Activated CD4-positive, alpha-beta T cell treated with anti-CD3 and anti-CD28 coated beads, Interleukin-2, amount 50 U/mL, for 24 hours (primary cell): ENCODE measurements at regions not wholly inside any gene's neighbourhood (a gene's known extent, or its start where the extent isn't known, plus 50 kb on each side); places are given as distances from the start of the nearest gene placed in this dataset.

Source experiments
- DNase-seq, 2 donors: peaks; one replicate each; pipeline ENCODE4 v3.0.0-alpha.2; 2020; ENCODE audit warnings: low read depth in 1 of 2, low spot score in 1 of 2

DNA sequence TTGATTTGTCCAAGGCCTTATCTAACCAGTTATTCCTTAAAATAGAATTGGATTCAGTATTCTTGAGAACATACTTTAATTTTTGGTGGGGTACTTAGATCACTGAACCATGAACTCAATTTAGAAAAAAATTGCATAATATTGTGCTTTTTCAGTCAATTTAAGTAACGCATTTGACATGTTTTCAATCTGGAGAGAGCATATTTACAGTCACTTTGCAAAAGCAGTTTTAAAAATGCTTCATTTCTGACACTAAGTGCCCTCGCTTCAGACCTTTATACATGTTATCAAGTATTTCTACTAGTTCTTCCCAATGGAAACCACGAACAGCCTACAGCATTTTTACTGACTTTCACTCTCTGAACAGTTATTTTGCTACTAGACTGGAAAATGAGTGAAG is 257.1 kb upstream of the NDST4 start:
- DNase-seq = no peak

DNA sequence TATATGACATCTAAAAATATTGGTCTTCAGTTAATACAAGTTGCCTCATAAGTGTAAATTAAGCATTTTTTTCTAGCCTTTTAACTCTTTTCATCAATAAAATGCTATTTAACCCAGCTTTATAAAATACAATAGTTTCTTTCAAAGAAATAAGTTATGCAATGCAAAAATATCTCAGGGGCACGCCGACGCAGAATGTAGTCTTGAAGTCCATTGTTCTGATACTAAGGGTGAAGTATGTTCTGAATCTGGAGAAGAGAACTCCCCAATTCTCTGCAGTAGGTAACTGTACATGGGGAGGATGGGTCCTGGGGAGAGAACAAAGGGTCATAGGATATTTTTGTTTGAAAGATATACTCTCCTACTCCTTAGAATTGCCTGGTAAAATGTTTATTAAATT is 256.6 kb upstream of the NDST4 start:
- DNase-seq = no peak

DNA sequence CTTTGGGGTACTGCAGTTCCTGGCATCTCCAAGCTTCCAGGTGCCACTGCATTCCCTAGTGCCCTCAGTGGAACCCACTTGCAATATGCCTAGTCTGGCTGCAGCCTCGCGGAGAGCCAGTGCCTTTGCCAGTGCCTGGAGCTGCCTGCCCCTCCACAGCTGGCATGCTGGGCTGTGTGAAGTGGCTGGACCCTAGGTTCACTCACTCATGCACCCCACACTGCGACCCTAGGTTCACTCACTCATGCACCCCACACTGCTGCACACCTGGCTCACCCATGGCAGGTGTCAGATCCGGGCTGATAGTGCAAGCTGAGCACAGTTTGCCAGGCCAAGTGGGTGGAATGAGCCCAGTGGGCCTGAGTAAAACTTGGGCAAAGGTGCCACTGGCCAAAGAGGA is 253.0 kb upstream of the NDST4 start:
- no peak for DNase-seq

DNA sequence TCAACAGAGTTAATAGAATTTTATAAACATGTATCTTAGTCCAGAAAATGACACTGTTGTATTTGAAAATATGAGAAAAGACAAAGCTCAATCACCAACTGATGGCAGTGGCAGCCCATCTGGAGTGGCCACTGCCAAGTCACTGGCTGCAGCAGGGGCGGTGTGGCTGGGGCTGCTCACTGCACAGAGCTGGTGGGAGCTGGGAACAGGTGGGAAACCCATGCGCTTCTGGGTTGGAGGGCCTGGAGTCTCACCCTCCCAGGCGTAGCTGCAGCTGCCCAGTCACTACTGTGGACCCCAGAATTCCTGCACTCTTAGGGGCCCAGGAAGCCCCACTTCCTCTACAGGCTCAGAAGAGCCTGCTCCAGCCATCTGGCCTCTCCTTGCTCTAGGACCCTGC is 251.8 kb upstream of the NDST4 start:
- DNase-seq = no peak

DNA sequence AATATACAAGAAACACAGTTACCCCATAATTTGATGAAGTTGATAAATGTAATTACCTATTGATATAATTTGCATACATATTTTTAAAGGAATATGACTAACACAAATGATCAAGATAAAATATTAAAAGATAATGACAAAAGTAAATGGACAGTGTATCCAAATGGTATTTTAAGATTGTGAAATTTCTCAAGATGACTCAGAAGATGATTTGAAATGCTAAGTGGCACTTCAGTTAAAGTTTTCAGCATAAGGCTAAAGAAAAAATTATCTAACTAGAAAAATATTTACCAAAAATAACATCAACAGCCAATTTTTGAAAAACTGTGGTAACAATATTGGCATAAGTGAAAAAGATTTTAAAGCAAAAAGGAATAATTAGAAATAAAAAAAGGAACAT is 248.4 kb upstream of the NDST4 start:
- DNase-seq = no peak

DNA sequence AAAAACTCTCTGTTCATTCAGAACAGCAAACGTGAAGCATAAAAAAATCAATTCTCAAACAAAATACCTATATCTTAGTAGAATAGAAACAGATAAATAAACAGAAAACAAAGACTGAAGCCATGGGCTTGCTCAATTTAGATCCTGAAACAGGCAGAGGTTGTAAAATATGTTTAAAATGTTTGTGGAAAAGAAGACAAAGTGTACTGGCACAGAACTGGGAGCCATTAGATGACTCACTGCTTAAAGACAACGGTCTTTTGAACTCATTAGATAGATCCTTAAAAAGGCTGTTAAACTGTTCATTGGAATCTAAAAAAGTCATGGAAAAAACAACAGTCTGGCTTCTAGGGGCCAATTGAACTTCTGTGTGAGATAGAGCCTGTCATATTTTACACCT is 247.0 kb upstream of the NDST4 start:
- no peak for DNase-seq

DNA sequence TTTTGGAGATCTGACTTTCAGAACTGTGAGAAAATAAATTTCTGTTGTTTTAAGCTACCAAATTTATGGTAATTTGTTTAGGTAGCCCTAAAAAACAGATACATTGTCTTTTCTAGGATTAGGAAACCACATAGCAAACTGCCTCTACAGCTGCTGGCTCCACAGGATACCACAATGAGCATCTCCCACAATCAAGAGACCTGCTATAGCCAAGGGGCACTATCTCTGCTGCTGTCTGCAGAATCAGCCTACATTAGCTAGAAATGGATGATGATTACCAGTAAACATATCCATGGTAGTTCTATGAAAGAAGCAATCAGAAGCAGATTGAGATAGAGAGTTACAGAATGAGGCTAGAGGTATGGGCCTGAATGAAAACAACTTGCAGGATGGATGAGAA is 244.4 kb upstream of the NDST4 start:
- DNase-seq = no peak

DNA sequence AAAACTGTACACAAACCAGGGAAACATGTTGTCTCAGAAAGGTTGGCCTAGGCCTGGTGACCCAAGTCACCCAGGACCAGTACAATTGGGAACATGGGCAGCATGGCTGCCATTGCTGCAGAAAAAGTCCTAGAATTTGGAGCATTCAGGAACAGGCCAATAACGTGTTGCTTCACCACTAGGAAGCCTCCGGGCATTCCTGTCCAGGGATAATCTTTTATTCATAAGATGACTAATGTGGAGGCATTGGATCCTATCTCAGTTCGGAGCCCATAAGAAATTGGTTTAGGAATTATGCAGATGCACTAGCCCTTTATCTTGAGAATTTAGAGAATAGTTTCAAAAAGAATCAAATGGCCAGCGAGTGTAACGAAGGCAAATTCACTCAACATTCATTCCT is 242.8 kb upstream of the NDST4 start:
- no peak for DNase-seq

DNA sequence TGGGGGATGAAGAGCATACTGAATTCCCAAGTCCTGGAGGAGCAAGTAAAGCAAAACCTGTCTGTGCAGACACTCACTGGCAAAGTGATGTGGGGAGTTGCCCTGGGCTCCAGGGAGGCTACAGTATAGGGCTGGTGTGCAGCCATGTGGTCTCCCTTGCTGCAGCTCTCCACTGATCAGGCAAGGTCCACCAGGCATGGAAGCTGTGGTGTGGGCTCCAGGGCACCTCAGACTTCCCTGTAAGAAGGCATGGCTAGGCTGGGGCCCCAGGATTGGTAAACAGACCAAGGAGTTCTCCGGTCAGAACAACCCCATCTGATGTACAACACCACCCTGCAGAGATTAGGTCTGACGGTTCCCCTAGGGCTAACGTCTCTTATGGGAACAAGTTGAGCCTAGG is 241.9 kb upstream of the NDST4 start:
- DNase-seq = no peak

DNA sequence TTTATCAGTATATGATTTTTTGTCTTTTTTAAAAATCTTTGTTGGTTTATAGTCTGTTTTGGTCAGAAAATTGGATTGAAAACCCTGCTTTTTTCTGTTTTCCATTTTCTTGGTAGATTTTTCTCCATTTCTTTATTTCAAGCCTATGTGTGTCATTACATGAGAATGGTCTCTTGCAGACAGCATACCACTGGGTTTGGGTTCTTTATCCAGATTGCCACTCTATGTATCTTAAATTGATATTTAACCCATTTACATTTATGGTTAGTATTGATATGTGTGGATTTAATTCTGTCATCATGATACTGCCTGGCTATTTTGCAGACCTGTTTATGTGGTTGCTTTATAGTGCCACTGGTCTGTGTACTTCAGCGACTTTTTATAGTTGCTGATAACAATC is 239.9 kb upstream of the NDST4 start:
- DNase-seq = no peak

DNA sequence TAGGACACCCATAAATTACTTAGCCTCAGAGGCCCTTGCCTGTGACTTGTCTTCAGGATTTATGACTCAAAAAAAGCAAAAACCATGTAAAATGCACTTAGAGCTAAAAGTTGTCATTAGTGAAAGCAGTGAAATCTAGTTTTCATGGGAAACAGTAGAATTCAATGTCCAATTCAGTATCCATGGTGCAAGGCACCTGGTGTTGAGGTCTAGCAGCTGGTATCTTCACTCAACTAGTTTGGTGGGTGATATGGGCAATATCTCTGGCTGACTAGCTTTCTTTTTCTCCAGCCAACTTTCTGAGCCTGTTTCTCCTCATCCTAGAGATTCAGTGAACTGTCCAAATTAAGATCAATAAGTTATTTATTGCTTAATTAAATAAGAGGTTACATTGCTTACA is 229.8 kb upstream of the NDST4 start:
- no peak for DNase-seq

DNA sequence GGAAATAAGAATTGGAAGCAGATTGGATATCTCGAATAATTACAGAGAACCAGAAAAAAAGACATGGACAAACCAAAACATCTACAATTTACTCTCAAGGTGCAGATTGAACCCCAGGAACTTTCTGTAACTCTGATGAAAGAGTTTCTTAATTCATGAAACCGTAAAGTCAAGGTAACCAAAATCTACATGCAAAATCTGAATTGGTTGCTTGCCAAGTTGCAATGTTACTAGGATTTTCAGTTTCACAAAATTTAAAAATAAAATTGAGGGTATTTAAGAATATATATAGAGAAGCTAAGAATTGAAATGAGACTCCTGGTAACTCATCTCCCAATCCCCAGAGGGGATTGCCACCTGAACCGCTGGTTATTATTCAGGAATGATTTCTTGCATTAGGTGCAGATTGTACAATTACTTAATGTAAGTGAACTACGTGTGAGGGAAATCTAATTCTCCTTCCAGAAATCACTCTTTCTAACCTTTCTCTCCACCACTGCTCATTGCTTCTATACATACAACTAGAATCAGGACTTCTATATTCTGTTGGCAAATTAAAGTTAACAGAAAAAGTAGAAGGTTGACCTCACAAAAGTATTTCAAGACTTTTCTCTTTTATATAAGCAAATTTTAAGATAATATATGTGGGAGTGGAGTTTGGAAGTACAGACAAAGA is 221.5 kb upstream of the NDST4 start:
- no peak for DNase-seq

DNA sequence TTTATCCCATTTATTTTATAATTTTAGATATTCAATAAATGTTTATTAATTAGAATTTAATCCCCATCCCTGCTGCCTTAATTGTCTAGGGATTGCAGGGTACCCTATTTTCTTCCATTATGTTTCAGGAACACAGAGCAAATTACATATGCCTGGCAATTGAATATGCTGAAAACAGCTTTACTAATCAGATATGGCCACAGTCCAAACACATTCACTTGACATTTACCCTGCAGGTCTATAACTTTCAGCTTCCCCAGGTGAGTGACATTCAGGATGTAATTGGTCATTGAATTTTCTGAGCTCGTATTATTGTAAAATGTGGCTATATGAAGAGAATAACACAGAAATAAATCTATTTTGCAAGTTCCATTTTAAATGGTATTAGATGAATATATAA is 218.7 kb upstream of the NDST4 start:
- no peak for DNase-seq

DNA sequence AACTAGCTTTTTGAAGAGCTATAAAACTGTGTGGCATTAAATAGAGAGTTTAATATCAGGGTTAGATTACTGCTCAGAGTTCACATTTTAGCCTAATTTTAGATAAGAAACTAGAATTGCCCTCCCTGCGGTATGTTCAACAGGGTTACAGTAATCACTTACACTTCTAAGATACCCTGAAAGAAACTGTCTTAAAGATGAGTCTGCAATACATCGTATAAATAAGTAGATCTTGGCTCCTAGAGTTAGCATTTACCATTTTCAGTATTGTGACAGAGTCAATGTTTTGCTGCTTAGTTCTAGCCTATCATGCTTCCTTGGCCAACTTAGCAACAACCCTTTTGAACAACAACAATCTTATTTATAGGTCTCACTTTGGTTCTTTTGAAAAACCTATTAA is 217.8 kb upstream of the NDST4 start:
- DNase-seq = no peak

DNA sequence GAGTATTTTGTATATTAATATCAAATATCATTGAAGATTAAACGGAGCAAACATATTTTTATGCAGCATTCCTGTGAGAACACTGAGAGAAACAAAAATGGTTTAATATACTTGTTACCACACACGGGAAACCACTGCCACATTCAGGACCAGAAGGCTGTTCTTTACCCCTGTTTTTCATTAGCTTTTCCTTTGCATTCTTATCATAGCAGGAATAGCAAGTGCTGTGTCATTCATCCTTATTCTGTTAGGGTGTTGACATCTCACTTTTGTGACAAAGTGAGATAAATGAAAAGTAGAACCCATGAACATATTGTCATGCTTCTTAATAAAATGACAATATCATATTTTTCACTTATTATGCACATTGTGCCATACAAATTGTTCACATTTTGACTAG is 212.4 kb upstream of the NDST4 start:
- DNase-seq = no peak

DNA sequence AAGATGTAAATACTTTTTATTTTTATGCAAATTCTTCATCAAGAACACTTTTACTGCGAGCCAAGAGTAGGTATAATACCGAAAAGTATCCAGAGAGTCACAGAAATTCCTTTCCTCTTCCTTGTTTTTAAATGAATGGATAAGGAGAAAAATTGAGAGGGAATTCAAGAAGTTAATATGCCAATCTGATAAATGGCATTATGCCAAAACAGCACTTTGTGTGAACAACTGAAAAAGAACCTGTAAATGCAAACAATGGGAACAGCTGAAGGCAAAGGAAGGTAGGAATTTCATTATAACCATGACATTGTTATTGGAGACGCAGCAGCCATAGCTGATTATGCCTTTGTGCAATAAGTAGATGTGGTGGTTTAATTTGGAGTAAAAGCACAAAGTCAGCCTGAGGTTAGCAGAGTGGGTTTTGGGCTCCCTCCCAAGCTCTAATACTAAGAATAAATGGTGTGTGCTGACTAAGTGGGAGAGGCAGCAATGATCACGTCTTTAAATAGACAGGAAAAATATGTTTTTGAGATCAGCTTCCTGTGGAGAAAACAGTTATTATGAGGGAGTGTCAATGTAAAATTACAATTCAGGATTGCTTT is 209.8 kb upstream of the NDST4 start:
- DNase-seq = no peak

DNA sequence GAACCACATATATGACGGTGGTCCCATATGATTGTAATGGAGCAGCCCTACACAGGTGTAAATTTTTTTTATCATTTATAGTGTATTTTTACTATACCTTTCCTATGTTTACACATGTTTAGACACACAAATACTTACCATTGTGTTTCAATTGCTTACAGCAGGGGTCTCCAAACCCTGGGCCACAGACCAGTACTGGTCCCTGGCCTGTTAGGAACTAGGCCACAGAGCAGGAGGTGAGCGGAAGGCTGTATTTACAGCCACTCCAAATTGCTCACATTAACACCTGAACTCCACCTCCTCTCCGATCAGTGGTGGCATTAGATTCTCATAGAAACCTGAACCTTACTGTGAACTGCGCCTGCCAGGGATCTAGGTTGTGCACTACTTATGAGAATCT is 201.8 kb upstream of the NDST4 start:
- DNase-seq = no peak

DNA sequence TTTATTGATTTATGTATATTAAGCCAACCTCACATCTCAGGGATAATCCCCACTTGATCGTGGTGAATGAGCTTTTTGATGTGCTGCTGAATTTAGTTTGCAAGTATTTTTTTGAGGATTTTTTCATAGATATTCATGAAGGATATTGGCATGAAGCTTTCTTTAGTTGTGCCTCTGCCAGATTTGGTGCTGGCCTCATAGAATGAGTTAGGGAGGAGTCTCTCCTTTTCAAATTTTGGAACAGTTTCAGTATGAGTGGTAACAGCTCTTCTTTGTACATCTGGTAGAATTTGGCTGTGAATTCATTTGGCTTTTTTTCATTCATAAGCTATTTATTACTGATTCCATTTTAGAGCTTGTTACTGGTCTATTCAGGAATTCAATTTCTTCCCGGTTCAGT is 197.2 kb upstream of the NDST4 start:
- DNase-seq = no peak

DNA sequence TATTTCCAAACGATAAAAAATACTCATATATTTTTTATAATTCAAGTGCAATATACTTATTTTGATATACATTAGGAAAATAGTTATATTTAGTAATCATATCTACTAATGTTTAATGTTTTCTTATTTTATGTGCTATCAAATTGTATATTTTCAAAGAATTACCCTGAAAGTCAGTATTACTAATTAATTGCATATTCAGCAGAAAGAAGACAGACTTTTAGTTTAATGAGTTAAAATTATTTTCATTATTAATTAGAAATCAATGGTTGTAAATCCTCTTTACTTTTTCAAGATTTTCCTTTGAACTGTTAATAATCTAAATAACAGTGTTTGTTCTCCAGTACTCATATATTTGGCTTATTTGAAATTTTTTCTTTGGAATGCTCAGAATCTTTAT is 181.3 kb upstream of the NDST4 start:
- no peak for DNase-seq

DNA sequence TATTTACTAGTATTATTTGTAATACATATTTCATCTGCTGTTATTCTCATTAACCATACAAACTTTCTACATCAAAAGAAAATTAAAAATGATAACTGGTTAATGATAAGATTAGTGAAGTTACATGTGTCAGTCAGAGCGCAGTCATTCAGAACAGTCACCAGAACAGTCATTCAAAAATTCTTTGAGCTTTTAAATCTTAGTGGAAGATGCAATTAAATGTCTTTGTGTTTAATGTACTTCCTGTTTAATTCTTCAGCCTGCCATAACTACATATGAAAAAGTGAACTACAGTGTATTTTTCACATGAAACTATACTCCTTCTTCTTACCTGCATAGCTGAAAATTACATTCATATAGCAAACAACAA is 179.7 kb upstream of the NDST4 start:
- DNase-seq = no peak

DNA sequence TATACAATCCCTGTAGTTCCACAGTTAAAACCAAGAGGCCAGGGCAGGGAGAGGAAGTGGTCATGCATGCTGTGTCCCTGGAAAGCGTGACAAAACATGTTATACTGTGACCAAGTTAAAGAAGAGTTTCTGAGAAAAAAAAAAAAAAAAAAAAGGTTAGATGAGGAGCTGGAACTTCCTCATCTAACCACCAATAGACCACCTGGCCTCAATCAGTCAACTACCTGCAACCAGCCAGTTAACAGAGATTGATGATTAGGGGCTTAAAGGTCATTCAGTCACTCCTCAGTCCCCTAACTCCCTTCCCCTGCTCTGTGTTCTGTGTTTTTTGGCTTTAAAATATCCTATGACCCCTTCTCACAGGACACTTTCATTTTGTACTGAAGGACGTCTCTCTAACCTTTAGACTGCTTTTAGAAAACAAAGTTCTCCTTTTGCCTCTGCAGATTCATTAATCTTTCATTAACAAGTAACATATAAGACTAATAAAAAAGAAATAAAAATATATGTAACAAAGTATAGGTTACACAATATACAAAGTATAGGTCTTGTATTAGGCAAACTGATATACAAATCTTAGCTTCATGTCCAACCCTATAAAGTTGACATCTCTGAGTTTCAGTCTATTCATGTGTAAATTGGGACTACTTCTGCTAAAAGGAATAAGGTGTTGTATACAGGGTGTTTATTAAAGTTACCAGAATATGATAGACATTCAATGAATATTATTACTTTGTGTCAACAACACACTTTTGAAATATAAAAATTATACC is 179.1 kb upstream of the NDST4 start:
- no peak for DNase-seq

DNA sequence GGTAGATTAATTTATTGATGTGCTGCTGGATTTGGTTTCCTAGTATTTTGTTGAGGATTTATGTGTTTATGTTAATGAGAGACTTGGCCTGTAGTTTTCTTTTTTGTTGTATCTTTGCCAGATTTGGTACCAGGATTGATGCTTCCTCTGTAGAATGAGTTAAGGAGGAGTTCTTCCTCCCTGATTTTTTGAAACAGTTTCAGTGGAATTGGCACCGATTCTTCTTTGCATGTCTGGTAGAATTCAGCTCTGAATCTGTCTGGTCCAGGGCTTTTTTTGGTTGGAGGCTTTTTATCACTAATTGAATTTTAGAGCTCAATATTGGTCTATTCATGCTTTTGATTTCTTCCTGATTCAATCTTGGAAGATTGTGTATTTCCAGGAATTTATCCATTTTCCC is 174.0 kb upstream of the NDST4 start:
- DNase-seq = no peak

DNA sequence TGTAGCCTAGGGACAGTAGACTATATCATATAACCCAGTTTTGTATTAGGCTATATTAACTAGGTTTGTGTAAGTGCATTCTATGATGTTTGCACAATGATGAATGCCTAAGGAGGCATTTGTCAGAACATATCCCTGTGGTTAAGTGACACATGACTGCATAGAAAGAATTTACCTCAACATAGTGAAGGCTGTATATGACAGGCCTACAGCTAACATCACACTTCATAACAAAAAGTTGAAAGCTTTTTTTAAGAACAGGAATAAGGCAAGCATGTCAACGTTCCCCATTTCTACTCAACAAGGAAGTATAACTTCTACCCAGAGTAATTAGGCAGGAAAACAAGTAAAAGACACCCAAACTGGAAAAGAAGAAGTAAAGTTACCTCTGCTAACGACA is 165.9 kb upstream of the NDST4 start:
- DNase-seq = no peak
